GM23338 (cell line): ENCODE measurements at regions not wholly inside any gene's neighbourhood (a gene's known extent, or its start where the extent isn't known, plus 50 kb on each side); places are given as distances from the start of the nearest gene placed in this dataset.

Experiments used
- NANOG ChIP-seq: IDR thresholded peaks from 2 replicates; pipeline ENCODE4 v1.6.1; 2016; ENCODE audit warnings: antibody characterized with exemption, borderline replicate concordance
- POLR2AphosphoS5 ChIP-seq: IDR thresholded peaks from 2 replicates; pipeline ENCODE4 v1.6.1; 2016; ENCODE audit warnings: antibody characterized with exemption, low read depth
- REST ChIP-seq: IDR thresholded peaks from one replicate; pipeline ENCODE4 v1.6.1; 2018; ENCODE audit warnings: antibody characterized with exemption; ENCODE audit not compliant: unreplicated experiment
- ZNF331 ChIP-seq: fragments of 250-450 bp; sonication (Bioruptor Pico); IDR thresholded peaks from 2 replicates; pipeline ENCODE4 v1.5.0; 2020; ENCODE audit warnings: low read depth, mild to moderate bottlenecking, moderate library complexity
- ZNF462 ChIP-seq: fragments of 250-450 bp; sonication (Bioruptor Pico); IDR thresholded peaks from 2 replicates; pipeline ENCODE4 v1.5.0; 2020; ENCODE audit warnings: mild to moderate bottlenecking, moderate library complexity
- TF ChIP-seq, protein P1 (sequence below), 2 experiments: fragments of 200-600 bp in 1 of 2; sonication (generic) in 1 of 2; conservative IDR thresholded peaks; 2 replicates each; pipeline versions ENCODE4 v1.5.1 to v1.6.1; 2016 to 2017; ENCODE audit warnings: antibody characterized with exemption in 2 of 2, low read depth in 2 of 2, mild to moderate bottlenecking in 2 of 2, moderate library complexity in 1 of 2

GRCh38 chr10:122765412-122765811 is 65.8 kb upstream of the C10orf120 start (continued):
- TF ChIP-seq ZNF462: no peak
- no peak for TF ChIP-seq NANOG
- TF ChIP-seq POLR2AphosphoS5: no peak
- no peak for TF ChIP-seq ZNF331 (CRISPR knock-in tag)
- TF ChIP-seq, protein P1, sequence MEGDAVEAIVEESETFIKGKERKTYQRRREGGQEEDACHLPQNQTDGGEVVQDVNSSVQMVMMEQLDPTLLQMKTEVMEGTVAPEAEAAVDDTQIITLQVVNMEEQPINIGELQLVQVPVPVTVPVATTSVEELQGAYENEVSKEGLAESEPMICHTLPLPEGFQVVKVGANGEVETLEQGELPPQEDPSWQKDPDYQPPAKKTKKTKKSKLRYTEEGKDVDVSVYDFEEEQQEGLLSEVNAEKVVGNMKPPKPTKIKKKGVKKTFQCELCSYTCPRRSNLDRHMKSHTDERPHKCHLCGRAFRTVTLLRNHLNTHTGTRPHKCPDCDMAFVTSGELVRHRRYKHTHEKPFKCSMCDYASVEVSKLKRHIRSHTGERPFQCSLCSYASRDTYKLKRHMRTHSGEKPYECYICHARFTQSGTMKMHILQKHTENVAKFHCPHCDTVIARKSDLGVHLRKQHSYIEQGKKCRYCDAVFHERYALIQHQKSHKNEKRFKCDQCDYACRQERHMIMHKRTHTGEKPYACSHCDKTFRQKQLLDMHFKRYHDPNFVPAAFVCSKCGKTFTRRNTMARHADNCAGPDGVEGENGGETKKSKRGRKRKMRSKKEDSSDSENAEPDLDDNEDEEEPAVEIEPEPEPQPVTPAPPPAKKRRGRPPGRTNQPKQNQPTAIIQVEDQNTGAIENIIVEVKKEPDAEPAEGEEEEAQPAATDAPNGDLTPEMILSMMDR (conservative IDR thresholded peaks at IDR 0.05; ENCODE audit: low read depth in 2 of 2): no peak
- TF ChIP-seq REST: no peak
